Nephron progenitor cell (in vitro differentiated cells): ENCODE measurements at regions not wholly inside any gene's neighbourhood (a gene's known extent, or its start where the extent isn't known, plus 50 kb on each side); places are given as distances from the start of the nearest gene placed in this dataset.

Source experiments
- DNase-seq: peaks from one replicate; pipeline ENCODE4 v3.0.0; 2021
- H3K27ac Mint-ChIP-seq: 2 replicates; pipeline ENCODE4 v1.8.0; 2021; ENCODE audit warnings: mild to moderate bottlenecking, moderate library complexity, mixed read lengths
- H3K27me3 Mint-ChIP-seq: 2 replicates; pipeline ENCODE4 v1.8.0; 2021; ENCODE audit warnings: mild to moderate bottlenecking, low read depth, mixed read lengths; ENCODE audit not compliant: poor library complexity
- H3K36me3 Mint-ChIP-seq: 2 replicates; pipeline ENCODE4 v1.8.0; 2021; ENCODE audit warnings: low read depth, mixed read lengths
- H3K4me1 Mint-ChIP-seq: 2 replicates; pipeline ENCODE4 v1.8.0; 2021; ENCODE audit warnings: mixed read lengths
- H3K4me3 Mint-ChIP-seq: 2 replicates; pipeline ENCODE4 v1.8.0; 2021; ENCODE audit warnings: mild to moderate bottlenecking, moderate library complexity, mixed read lengths
- H3K9me3 Mint-ChIP-seq: 2 replicates; pipeline ENCODE4 v1.8.0; 2021; ENCODE audit warnings: mild to moderate bottlenecking, moderate library complexity, mixed read lengths
- TF ChIP-seq, protein P1 (sequence below): fragments of 200-600 bp; sonication (generic); IDR thresholded peaks from 2 replicates; pipeline ENCODE4 v1.5.0; 2021; ENCODE audit warnings: antibody characterized with exemption

DNA sequence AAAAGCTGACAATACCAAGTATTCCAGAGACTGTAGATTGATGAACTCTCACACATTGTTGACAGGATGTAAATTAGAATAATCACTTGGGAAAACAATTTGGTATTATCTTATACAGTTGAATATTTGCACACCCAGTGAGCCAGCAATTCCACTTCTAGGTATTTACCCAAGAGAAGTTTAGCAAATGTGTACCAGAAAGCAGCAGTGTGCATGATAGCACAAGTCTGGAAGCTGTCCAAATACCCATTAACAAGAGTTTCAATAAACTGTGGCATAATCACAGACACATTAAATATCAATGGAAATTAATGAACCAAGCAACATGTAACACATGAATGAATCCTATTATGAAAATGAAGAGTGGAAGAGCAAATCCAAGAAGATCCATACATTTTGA is 233.6 kb downstream of the TPBG start:
- H3K4me3 Mint-ChIP-seq, result no peak overlapping the region
- no peak for DNase-seq
- peaks cover 4% of the 10 kb centered on the region for H3K27me3 Mint-ChIP-seq
- no peaks in the 10 kb centered on the region for H3K9me3 Mint-ChIP-seq
- no peaks in the 10 kb centered on the region for H3K4me1 Mint-ChIP-seq
- no peaks in the 10 kb centered on the region for H3K36me3 Mint-ChIP-seq
- TF ChIP-seq, protein P1, sequence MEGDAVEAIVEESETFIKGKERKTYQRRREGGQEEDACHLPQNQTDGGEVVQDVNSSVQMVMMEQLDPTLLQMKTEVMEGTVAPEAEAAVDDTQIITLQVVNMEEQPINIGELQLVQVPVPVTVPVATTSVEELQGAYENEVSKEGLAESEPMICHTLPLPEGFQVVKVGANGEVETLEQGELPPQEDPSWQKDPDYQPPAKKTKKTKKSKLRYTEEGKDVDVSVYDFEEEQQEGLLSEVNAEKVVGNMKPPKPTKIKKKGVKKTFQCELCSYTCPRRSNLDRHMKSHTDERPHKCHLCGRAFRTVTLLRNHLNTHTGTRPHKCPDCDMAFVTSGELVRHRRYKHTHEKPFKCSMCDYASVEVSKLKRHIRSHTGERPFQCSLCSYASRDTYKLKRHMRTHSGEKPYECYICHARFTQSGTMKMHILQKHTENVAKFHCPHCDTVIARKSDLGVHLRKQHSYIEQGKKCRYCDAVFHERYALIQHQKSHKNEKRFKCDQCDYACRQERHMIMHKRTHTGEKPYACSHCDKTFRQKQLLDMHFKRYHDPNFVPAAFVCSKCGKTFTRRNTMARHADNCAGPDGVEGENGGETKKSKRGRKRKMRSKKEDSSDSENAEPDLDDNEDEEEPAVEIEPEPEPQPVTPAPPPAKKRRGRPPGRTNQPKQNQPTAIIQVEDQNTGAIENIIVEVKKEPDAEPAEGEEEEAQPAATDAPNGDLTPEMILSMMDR, result no peak
- no peak overlapping the region for H3K27ac Mint-ChIP-seq

DNA sequence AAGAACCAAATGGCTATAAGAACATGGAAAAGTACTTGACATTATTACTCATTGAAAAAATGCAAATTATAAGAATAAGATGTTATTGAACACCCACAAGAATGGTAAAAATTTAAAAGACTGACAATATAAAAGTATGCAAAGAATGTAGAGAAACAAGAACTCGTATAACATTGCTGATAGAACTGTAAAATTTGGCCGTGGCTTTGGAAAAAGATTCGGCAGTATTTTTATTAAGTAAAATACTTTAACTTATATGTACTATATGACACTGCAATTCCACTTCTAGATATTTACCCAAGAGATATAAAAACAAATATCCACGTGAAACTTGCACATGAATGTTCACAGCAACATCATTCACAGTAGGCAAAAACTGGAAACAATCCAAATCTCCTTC is 239.2 kb downstream of the TPBG start:
- peaks cover 4% of the 10 kb centered on the region for H3K27me3 Mint-ChIP-seq
- H3K4me3 Mint-ChIP-seq, result no peak overlapping the region
- DNase-seq, result no peak
- H3K27ac Mint-ChIP-seq, result no peak overlapping the region
- H3K36me3 Mint-ChIP-seq, result no peaks in the 10 kb centered on the region
- peaks cover 8% of the 10 kb centered on the region for H3K9me3 Mint-ChIP-seq
- H3K4me1 Mint-ChIP-seq, result peaks cover 4% of the 10 kb centered on the region
- TF ChIP-seq, protein P1, result no peak

DNA sequence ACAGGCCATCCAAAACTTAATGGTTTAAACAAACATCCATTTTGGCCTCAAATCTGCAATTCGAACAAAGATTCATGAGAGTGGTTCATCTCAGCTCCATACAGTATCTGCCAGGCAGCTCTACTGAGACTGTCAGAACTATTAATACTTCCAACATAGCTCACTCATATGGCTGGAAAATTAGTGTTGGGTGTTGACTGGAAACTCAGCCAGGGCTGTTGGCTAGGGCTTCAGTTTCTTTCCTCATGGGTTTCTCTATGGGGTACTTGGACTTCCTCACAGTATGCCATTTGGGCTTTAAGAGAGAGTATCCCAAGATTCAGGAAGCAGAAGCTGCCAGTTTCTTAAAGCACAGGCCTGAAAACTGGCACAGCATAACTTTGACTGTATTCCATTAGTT is 240.3 kb downstream of the TPBG start:
- DNase-seq, result no peak
- peaks cover 4% of the 10 kb centered on the region for H3K27me3 Mint-ChIP-seq

DNA sequence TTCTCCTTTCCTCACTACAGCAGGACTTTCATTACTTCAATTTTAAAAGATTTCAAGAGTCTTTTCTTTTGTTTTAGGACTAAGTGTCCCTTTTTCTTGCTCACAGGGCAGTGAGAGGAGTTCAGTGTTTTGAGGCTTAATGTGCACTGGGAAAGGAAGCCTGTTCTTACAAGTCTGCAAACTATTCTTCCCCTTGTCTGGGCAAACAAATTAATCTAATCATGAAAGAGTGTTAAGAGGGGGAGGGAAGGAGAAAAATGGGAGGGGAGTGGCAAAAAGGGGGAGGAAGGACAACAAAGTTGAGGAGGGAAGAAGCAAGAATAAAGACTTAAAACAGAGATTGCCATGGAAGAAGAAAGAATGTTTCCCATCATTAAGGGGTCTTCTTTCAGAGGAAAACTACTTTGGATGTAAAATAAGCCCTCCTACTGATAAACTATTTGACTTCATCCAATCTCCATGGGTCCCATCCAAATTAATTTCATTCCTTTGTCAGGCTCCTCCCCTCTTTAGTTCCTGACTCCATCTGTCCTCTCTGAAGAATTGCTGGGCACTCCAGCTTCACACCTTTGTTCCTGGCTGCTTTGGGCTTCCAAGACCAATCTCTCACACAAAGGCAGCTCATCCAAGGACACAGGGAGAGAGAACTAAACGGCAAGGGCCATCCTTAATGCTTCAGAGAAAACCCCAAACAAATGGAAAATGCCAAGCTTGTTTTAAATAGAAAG is 244.5 kb downstream of the TPBG start:
- Mint-ChIP-seq H3K36me3 (no peaks in the 10 kb centered on the region), H3K9me3 (peaks cover 8% of the 10 kb centered on the region), H3K4me3 (no peak overlapping the region), H3K27ac (no peak overlapping the region), H3K27me3 (no peaks in the 10 kb centered on the region), H3K4me1 (peaks cover 23% of the 10 kb centered on the region)
- TF ChIP-seq, protein P1, result no peak
- no peak for DNase-seq

More for the DNA sequence above, 240.3 kb downstream of the TPBG start:
- peaks cover 14% of the 10 kb centered on the region for H3K4me1 Mint-ChIP-seq
- TF ChIP-seq, protein P1, result no peak
- H3K36me3 Mint-ChIP-seq, result no peaks in the 10 kb centered on the region
- peaks cover 8% of the 10 kb centered on the region for H3K9me3 Mint-ChIP-seq
- no peak overlapping the region for H3K27ac Mint-ChIP-seq
- H3K4me3 Mint-ChIP-seq, result no peak overlapping the region

DNA sequence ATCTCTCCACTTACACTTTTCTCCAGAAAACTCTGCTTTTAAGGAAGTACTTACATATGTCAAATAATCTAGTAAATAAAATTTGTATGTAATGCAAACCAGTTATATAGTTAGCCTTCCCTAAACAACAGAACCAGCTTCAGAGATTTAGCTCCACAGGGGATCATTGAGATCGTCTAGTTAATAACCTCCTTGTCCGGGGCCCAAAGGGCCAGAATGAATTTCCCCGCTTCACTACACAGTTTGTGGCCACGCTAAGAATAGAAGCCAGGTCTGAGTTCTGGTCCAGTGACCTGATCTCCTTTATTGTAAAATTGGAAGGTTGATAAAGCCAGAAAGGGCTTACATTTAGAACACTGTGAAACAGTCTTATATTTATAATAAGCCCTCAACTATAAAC is 245.2 kb downstream of the TPBG start:
- Mint-ChIP-seq H3K4me1 (peaks cover 23% of the 10 kb centered on the region), H3K27ac (peak overlapping the region; percentile 12), H3K9me3 (peaks cover 8% of the 10 kb centered on the region), H3K36me3 (no peaks in the 10 kb centered on the region), H3K4me3 (no peak overlapping the region), H3K27me3 (no peaks in the 10 kb centered on the region)
- DNase-seq, result no peak
- TF ChIP-seq, protein P1, result no peak

DNA sequence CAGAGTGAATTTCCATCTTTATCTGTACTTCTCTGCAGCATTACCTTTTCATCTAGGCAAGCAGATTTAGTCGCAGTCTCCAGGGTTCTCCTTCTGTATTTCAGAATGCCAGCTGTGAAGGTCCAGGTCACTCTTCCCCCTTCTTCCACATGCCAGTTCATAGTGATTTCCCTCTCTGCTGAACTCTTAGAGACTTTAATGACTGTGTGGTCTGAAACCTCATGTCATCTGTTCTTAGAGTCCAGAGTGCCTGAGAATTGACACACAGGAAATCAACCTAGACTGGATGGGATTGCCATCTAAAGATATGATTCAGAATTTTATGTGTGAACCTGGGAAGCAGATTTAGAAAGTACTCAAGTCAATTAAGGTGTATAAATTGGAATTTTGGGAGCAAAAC is 248.1 kb downstream of the TPBG start:
- no peak overlapping the region for H3K4me3 Mint-ChIP-seq
- no peaks in the 10 kb centered on the region for H3K9me3 Mint-ChIP-seq
- no peak overlapping the region for H3K27ac Mint-ChIP-seq
- H3K27me3 Mint-ChIP-seq, result no peaks in the 10 kb centered on the region
- H3K36me3 Mint-ChIP-seq, result no peaks in the 10 kb centered on the region
- peaks cover 28% of the 10 kb centered on the region for H3K4me1 Mint-ChIP-seq
- TF ChIP-seq, protein P1, result no peak
- DNase-seq, result no peak
